AG04450 (cell line): ENCODE measurements at regions not wholly inside any gene's neighbourhood (a gene's known extent, or its start where the extent isn't known, plus 50 kb on each side); places are given as distances from the start of the nearest gene placed in this dataset.

Experiments used
- CTCF ChIA-PET: fragments of 300-600, 350-600 bp; formaldehyde crosslinking; extraction: SDS; loops from one replicate; lab custom pipeline; 2022; ENCODE audit warnings: antibody characterized with exemption, inconsistent platforms; lab: Charles Lee
- POLR2A ChIA-PET: fragments of 350-600 bp; formaldehyde crosslinking; extraction: SDS; loops from one replicate; lab custom pipeline; 2021; ENCODE audit warnings: antibody characterized with exemption, inconsistent platforms; lab: Yijun Ruan, JAX
- DNase-seq: peaks from one replicate; pipeline ENCODE4 v3.0.0-alpha.2; 2011; ENCODE audit warnings: low read depth, low spot score
- H3K27ac ChIP-seq: one replicate; pipeline ENCODE4 v1.5.1; 2012; ENCODE audit warnings: low read depth, low read length, control low read depth
- H3K27me3 ChIP-seq: one replicate; pipeline ENCODE4 v1.6.0; 2012; ENCODE audit warnings: low read length; ENCODE audit not compliant: control insufficient read depth, insufficient read depth
- H3K4me3 ChIP-seq: 2 replicates; pipeline ENCODE4 v1.5.1; 2011; ENCODE audit warnings: mild to moderate bottlenecking, low read depth, low read length, control low read depth
- H3K9me3 ChIP-seq: 2 replicates; pipeline ENCODE4 v1.5.1; 2012; ENCODE audit warnings: low read length; ENCODE audit not compliant: control insufficient read depth, insufficient read depth
- CTCF ChIP-seq: IDR thresholded peaks from 2 replicates; pipeline ENCODE4 v1.5.1; 2011; ENCODE audit warnings: low read depth, low read length, control low read depth, inconsistent platforms

GRCh38 chr18:40987581-40987980 is 967.5 kb upstream of the PIK3C3 start:
- H3K4me3 ChIP-seq = no peak overlapping the region
- POLR2A ChIA-PET = no interaction called here
- no peaks in the 10 kb centered on the region for H3K9me3 ChIP-seq
- no peak for TF ChIP-seq CTCF
- no peak for DNase-seq
- no peaks in the 10 kb centered on the region for H3K27me3 ChIP-seq
- H3K27ac ChIP-seq = no peak overlapping the region
- CTCF ChIA-PET = no interaction called here

- H3K27me3 ChIP-seq = no peaks in the 10 kb centered on the region
- no peak overlapping the region for H3K4me3 ChIP-seq
- no peak overlapping the region for H3K27ac ChIP-seq
- ChIA-PET CTCF (no interaction called here), POLR2A (no interaction called here)
- TF ChIP-seq CTCF = no peak
- no peak for DNase-seq
- H3K9me3 ChIP-seq = no peaks in the 10 kb centered on the region
Observed at GRCh38 chr18:40985436-40985835, 969.6 kb upstream of the PIK3C3 start.

- DNase-seq = no peak
- ChIA-PET POLR2A (no interaction called here), CTCF (interaction anchor here (0.9 to 1.3 kb wide), 2 partner anchors 10 to 407 kb away, joined by 3 to 4 read pairs; no protein-coding TSS in a partner anchor)
- Histone ChIP-seq H3K9me3 (no peaks in the 10 kb centered on the region), H3K27ac (no peak overlapping the region), H3K4me3 (no peak overlapping the region), H3K27me3 (no peaks in the 10 kb centered on the region)
- no peak for TF ChIP-seq CTCF
Observed at GRCh38 chr18:40984856-40985255, 970.2 kb upstream of the PIK3C3 start.

GRCh38 chr18:40983835-40984234 is 971.2 kb upstream of the PIK3C3 start:
- Histone ChIP-seq H3K27ac (no peak overlapping the region), H3K27me3 (no peaks in the 10 kb centered on the region), H3K9me3 (no peaks in the 10 kb centered on the region), H3K4me3 (no peak overlapping the region)
- TF ChIP-seq CTCF = no peak
- DNase-seq = no peak
- POLR2A ChIA-PET = no interaction called here
- CTCF ChIA-PET = interaction anchor here (0.6 to 1.3 kb wide), 4 partner anchors 11 to 921 kb away, joined by 3 to 15 read pairs (median 4); no protein-coding TSS in a partner anchor

GRCh38 chr18:40980171-40980570 is 974.9 kb upstream of the PIK3C3 start:
- Histone ChIP-seq H3K4me3 (no peak overlapping the region), H3K27ac (no peak overlapping the region), H3K9me3 (no peaks in the 10 kb centered on the region), H3K27me3 (no peaks in the 10 kb centered on the region)
- no peak for DNase-seq
- ChIA-PET POLR2A (no interaction called here), CTCF (interaction anchor here (0.6 kb wide), 1 partner anchor 934 kb away, joined by 3 read pairs; no protein-coding TSS in a partner anchor)
- TF ChIP-seq CTCF = no peak
